HG03520 (cell line): ENCODE measurements at regions not wholly inside any gene's neighbourhood (a gene's known extent, or its start where the extent isn't known, plus 50 kb on each side); places are given as distances from the start of the nearest gene placed in this dataset.

Source experiments
- ATAC-seq: cut with Tn5 transposase; IDR thresholded peaks from one replicate; pipeline ENCODE4 v1.9.1; 2021; ENCODE audit warnings: mild to moderate bottlenecking, moderate library complexity; ENCODE audit not compliant: unreplicated experiment

DNA sequence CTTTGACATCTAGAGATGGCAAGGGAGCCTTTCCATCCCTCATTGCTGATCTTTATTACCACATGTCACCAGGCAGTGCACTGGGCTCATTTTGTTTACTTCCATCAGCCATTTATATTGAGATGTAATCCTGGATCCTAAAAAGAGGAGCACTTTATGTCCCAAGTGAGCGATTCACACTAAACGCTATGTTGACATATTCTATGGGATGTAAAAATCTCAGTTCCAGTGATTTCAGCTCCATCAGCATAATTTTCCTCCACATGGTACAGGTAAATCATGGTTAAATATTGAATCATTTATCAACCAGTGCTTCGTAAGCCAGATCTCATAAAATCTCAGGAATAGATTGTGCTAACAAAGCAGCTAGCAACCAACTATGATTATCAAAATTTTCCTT lies 634.8 kb upstream of the PLXNA2 start:
- ATAC-seq = no peak

DNA sequence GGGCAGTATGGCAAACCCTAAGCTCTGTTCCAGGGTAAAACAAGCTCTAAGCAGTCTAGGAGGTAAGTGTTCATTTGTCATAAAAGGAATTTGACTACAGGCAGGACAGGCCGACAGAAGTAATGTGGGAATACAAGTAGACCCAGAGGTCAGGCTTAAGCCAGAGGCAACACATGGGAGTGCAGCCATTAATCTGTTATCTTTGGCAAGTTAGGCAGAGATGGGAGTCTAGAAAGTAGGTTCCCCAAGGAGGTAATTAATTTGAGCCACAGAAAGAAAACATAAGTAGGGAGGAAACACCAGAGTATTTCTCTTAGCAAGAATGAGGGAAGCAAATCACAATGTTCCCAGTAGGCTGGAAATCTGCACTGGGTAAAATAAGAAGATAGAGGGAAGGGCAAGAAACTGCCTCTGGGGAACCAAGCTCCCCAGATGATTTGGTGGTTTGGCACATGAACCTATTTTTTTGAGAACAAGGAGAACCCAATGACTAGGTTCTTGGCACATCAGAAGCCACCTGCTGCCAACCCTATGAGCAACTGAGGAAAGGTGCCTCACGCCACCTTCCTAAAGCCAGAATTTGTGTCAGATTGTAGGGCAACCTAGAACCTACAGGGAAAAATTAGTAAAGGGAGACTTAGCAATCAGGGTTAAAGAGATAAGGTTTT lies 636.4 kb upstream of the PLXNA2 start:
- no peak for ATAC-seq

DNA sequence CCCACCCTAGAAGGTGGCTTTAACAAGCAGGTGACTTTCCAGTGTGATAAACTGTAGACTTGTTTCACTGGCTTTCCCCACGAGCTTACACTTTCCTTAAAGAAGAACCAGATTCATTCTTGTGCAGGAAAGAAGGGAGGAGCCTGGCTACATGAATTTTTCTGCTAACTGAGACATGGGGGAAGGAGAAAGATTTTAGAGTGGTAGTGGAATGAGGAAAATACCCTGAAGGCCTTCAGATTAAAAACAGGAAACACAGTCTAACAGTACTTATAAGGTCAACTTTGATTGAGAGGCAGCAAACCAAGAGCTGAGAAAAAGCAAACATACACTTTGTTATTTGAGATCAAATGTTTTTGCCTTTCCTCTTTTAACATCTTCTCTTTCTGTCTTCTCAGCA lies 640.9 kb upstream of the PLXNA2 start:
- no peak for ATAC-seq

DNA sequence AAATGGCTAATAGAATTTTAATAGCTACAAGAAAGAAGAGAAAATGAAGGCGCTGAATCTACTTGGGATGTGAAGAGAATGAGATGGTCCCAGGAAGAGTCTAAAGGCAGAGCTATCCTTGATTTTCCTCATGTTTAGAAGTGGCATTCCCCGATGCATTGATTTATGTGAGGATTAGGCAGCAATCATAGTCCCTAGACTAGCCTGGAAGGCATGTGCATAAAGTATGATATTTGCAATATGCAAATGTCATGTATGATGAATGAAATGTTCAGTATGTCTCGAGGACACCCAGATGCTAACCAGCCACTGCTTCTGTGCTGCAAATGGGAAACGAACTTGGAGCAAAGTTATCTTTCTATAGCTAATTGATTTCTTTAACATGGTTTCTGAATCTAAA lies 641.5 kb upstream of the PLXNA2 start:
- no peak for ATAC-seq

DNA sequence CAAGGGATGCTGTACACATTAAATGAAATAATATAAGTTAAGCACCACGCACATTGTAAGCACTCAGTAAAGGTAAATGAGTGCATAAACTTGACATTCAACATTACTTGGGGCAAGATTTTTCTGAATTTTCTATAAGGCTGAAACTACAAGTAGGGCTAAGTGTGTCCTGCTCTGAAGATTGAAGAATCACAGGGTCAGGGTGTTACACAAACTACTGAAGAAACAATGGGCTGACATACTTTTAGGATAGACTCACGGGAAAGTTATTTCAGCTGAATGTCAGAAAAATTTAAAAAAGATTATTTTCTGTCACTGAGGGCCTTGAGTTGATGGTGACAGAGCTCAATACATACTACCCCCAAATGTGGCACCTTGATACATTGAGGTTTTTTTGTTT lies 644.2 kb upstream of the PLXNA2 start:
- ATAC-seq = no peak

DNA sequence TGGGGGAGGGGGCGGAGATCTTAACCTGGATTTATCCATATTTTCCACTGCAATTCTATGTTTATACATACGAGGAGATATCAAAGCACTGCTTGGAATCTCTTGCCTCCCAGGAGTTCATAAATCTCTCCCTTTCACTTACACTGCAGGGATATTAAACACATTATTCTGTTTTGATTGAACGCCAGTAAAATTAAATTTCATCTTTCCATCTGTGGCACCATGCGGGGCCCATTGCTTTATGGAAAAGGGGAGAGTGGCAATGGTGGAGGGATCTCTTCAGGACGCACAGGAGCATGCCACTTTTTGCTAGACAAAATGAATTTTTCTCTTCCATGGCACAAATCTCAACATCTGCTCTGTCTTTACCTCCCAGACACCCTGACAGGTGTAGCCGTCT lies 648.0 kb upstream of the PLXNA2 start:
- no peak for ATAC-seq

DNA sequence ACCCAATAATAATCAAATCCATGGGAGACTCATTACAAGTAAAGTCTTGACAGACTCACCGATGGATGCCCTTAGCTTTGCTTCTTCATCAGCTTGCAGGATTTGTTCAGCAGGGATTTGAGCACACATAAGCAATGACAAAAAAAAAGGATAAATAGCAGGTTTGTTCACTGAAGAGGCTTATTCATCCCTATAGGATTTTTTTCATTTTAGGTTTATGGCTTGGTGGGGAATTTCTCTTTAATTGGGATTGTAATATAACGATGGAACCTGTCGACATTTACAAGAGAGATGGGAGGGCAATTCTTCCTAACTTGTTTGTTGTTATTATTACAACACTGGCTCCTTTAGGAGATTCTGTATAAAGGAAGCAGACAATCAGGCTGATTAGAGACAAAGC lies 649.1 kb upstream of the PLXNA2 start:
- ATAC-seq = no peak

DNA sequence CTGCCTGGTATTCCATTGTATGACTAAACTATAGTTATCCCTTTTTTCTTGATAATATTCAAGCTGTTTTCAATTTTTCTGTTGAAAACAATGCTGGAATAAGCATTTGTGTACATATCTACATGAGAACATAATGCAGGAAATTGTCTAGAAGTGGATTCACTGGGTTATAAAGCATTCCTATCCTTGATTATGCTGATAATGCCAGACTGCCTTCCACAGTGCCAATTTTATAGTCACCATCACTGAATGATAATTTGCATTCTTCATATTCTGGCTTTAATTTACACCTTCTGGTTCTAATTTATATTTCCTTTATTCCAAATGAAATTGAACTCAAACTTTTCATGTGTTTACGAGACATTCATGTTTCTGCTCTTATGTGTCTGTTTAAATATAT lies 651.0 kb upstream of the PLXNA2 start:
- ATAC-seq = no peak

- ATAC-seq = no peak
Observed at GRCh38 chr1:208895820-208896219, 651.6 kb upstream of the PLXNA2 start.

GRCh38 chr1:208896768-208897167 lies 652.6 kb upstream of the PLXNA2 start:
- ATAC-seq = no peak

GRCh38 chr1:208899438-208899837 lies 655.3 kb upstream of the PLXNA2 start:
- no peak for ATAC-seq

DNA sequence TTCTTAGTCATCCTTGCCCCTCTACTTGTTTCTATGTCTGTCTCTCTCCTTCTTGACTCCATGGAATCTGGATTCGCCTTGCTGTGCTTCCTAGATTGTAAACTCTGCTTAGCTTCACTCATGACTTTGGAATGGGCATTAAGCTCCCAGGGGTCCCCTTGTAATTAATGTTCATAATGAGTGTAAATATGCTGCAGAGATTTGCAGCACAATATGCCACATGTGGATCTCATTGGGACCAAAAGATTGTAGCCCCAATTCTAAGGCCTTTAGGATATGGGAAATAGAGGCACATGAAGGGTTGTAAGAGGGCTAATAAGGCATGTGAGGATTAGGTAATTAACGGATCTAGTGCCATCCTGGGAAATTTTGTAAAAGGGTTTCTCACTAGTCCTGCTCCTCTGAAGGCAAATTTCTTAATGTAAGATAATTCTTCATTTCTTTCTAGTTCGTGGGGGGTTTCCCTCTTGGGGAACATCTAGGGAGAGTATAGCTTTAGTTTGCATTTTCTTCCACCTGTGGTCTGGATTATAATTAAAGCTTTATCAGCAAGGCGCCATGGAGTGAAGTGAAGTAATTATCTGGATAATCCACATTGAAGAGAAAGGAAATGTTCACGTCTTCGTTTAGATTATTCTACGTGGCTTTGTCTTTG lies 659.2 kb upstream of the PLXNA2 start:
- no peak for ATAC-seq

DNA sequence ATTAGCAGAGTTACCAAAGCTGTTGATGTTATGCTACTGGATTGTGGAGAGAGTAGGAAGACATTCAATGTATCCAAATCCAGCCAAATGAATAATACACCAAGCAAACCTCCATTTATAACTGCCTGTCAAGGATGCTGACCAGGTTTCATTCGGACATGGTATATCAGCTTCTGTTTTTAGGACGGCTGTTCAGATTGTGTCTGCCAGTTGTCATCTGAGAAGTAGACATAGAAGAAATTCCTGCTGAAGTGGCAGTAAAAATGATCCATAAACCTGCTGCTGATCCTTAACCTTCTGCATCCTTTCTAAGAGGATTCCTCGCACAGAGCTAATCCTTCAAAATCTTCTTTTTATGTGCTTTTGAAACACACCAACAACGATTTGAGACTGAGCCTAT lies 663.6 kb upstream of the PLXNA2 start:
- ATAC-seq = no peak

- no peak for ATAC-seq
Observed at GRCh38 chr1:208909011-208909984, 665.1 kb upstream of the PLXNA2 start.

GRCh38 chr1:208910161-208910560 lies 666.0 kb upstream of the PLXNA2 start:
- no peak for ATAC-seq

DNA sequence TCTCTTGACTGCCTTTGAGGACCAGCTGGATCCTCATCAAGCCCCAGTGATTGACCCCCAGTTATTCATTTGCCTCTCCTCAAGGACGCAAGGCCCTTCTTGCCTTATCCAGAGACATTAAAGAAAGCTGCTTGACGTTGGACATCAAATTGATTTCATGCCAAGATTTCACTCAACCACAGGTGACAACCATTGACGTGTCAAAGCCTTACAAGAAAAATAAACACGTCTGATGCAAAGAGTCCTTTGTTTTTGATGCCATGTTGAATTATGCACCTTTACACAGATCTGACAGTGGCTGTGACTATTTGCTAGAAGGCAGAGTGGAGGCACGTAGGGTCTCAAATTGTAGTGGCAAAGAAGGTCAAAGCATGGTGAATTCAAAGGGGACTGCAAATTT lies 666.2 kb upstream of the CAMK1G start:
- no peak for ATAC-seq

DNA sequence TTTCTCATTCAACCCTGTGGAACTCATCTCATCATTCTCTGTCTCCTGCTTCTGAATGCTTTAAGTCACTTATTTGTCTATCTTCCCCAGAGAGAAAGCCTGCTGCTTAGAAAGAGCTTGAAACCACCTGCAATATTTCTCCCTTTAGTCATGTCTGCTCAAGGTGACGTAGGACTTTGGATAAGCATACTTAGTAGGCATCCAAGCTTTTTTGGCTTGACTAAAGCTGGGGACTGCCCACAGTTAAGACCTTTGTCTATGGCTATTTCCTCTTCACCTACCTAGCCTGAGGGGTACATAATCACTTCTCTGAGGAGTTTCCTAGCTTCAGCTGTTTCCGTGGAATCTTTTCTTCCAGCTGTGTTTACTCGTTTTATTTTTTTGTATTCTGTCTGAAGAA lies 665.8 kb upstream of the CAMK1G start:
- ATAC-seq = no peak

DNA sequence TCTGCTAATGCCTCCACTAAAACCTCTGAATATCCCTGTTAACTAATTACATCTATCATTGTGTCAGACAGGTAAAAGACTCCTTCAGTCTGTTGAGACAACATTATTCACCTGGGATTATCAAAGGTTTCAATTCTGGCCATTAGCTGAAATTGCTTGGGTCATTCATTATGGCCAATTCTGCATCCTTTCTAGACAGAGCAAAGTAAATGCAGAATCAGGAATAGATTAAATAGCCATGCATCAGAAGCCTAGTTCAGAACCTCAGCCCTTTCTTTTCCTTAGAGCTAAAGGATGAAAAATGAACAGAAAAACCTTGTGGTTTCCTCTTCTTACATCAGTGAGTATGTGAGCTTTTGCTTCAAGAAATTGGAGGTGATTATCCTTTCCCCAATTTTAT lies 665.4 kb upstream of the CAMK1G start:
- ATAC-seq = no peak

GRCh38 chr1:208919371-208919770 lies 664.1 kb upstream of the CAMK1G start:
- ATAC-seq = no peak

GRCh38 chr1:208921259-208921658 lies 662.3 kb upstream of the CAMK1G start:
- ATAC-seq = no peak

- ATAC-seq = no peak
Observed at GRCh38 chr1:208923456-208923855, 660.1 kb upstream of the CAMK1G start.
